Smooth muscle cell of the brain vasculature (primary cell): ENCODE measurements at regions not wholly inside any gene's neighbourhood (a gene's known extent, or its start where the extent isn't known, plus 50 kb on each side); places are given as distances from the start of the nearest gene placed in this dataset.
"Not testable (repeated sequence)": the region's sequence is repeated elsewhere in the genome, so short reads cannot be mapped to it uniquely, and the experiment has no call there.

ENCODE experiments used
- DNase-seq: peaks from one replicate; pipeline ENCODE4 v3.0.0-alpha.2; 2012; ENCODE audit warnings: low read depth, low spot score

- no peak for DNase-seq
Observed at GRCh38 chr7:32765185-32765584, 126.4 kb downstream of the KBTBD2 start.

- DNase-seq: no peak
Observed at GRCh38 chr7:32762925-32763293, 128.7 kb downstream of the KBTBD2 start.

GRCh38 chr7:32762206-32762924 lies 129.2 kb downstream of the KBTBD2 start:
- DNase-seq: not testable (repeated sequence)

- no peak for DNase-seq
Observed at GRCh38 chr7:32761451-32762205, 129.9 kb downstream of the KBTBD2 start.

- not testable (repeated sequence) for DNase-seq
Observed at GRCh38 chr7:32760755-32761154, 130.8 kb downstream of the KBTBD2 start.

GRCh38 chr7:32759859-32760258 lies 131.7 kb downstream of the KBTBD2 start:
- not testable (repeated sequence) for DNase-seq

GRCh38 chr7:32753872-32754271 lies 137.7 kb downstream of the KBTBD2 start:
- DNase-seq: not testable (repeated sequence)

GRCh38 chr7:32748337-32748736 lies 143.2 kb downstream of the KBTBD2 start:
- DNase-seq: not testable (repeated sequence)

GRCh38 chr7:32747443-32748148 lies 144.0 kb downstream of the KBTBD2 start:
- DNase-seq: not testable (repeated sequence)

- not testable (repeated sequence) for DNase-seq
Observed at GRCh38 chr7:32741853-32742476, 149.6 kb downstream of the KBTBD2 start.

- DNase-seq: not testable (repeated sequence)
Observed at GRCh38 chr7:32739749-32740148, 151.8 kb downstream of the KBTBD2 start.

GRCh38 chr7:32738390-32738789 lies 153.2 kb downstream of the KBTBD2 start:
- DNase-seq: not testable (repeated sequence)

GRCh38 chr7:32732767-32733166 lies 158.8 kb downstream of the KBTBD2 start:
- not testable (repeated sequence) for DNase-seq

- not testable (repeated sequence) for DNase-seq
Observed at GRCh38 chr7:32729335-32729675, 162.3 kb downstream of the KBTBD2 start.

GRCh38 chr7:32728412-32729334 lies 162.9 kb downstream of the KBTBD2 start:
- DNase-seq: peak; percentile 28

- DNase-seq: not testable (repeated sequence)
Observed at GRCh38 chr7:32727483-32728411, 163.8 kb downstream of the KBTBD2 start.

GRCh38 chr7:32722837-32723236 lies 168.7 kb downstream of the KBTBD2 start:
- DNase-seq: not testable (repeated sequence)

GRCh38 chr7:32694182-32694581 lies 197.4 kb downstream of the KBTBD2 start:
- DNase-seq: no peak

GRCh38 chr7:32691965-32692815 lies 196.9 kb downstream of the AVL9 start:
- DNase-seq: not testable (repeated sequence)
